Stimulated activated CD8-positive, alpha-beta memory T cell treated with anti-CD3 and anti-CD28 coated beads, Interleukin-15, amount 100 ng/mL, for 1 hour (primary cell): ENCODE measurements at regions not wholly inside any gene's neighbourhood (a gene's known extent, or its start where the extent isn't known, plus 50 kb on each side); places are given as distances from the start of the nearest gene placed in this dataset.

Experiments used
- DNase-seq: peaks from one replicate; pipeline ENCODE4 v3.0.0-alpha.2; 2020; ENCODE audit warnings: low read depth

- DNase-seq, result no peak
Observed at GRCh38 chr17:79366988-79367571, 243.8 kb downstream of the RBFOX3 start.

GRCh38 chr17:79365836-79366770, 244.7 kb downstream of the RBFOX3 start:
- no peak for DNase-seq

- DNase-seq, result no peak
Observed at GRCh38 chr17:79365351-79365750, 245.5 kb downstream of the RBFOX3 start.

GRCh38 chr17:79364315-79365094, 246.3 kb downstream of the RBFOX3 start:
- DNase-seq, result no peak

- DNase-seq, result no peak
Observed at GRCh38 chr17:79363552-79364275, 247.1 kb downstream of the RBFOX3 start.

GRCh38 chr17:79362772-79363305, 248.0 kb downstream of the RBFOX3 start:
- DNase-seq, result no peak

- DNase-seq, result no peak
Observed at GRCh38 chr17:79361873-79362771, 248.7 kb downstream of the RBFOX3 start.

- DNase-seq, result no peak
Observed at GRCh38 chr17:79361221-79361734, 249.6 kb downstream of the RBFOX3 start.

- DNase-seq, result no peak
Observed at GRCh38 chr17:79360196-79360595, 250.7 kb downstream of the RBFOX3 start.

GRCh38 chr17:79356839-79357447, 253.9 kb downstream of the RBFOX3 start:
- DNase-seq, result no peak

GRCh38 chr17:79355165-79355564, 255.7 kb downstream of the RBFOX3 start:
- DNase-seq, result no peak

- DNase-seq, result no peak
Observed at GRCh38 chr17:79354173-79354820, 256.6 kb downstream of the RBFOX3 start.

GRCh38 chr17:79353548-79353947, 257.3 kb downstream of the RBFOX3 start:
- no peak for DNase-seq

GRCh38 chr17:79353016-79353415, 257.8 kb downstream of the RBFOX3 start:
- no peak for DNase-seq

- DNase-seq, result no peak
Observed at GRCh38 chr17:79350533-79350932, 260.3 kb downstream of the RBFOX3 start.

- no peak for DNase-seq
Observed at GRCh38 chr17:79349506-79350400, 261.1 kb downstream of the RBFOX3 start.

- DNase-seq, result no peak
Observed at GRCh38 chr17:79342376-79342775, 267.8 kb downstream of the ENGASE start.

GRCh38 chr17:79341816-79342215, 267.2 kb downstream of the ENGASE start:
- no peak for DNase-seq
